ENCODE measurements at regions not wholly inside any gene's neighbourhood (a gene's known extent, or its start where the extent isn't known, plus 50 kb on each side); places are given as distances from the start of the nearest gene placed in this dataset.

- H3K4me2 ChIP-seq (ENCODE audit: low read length) = no peak overlapping the region
- no peaks in the 10 kb centered on the region for H3K9me3 ChIP-seq (ENCODE audit: low read length)
- no peak overlapping the region for H3K27ac ChIP-seq (ENCODE audit: low read depth, low read length, poor library complexity, severe bottlenecking)
- no peak overlapping the region for H2AFZ ChIP-seq (ENCODE audit: low read length)
- no peak overlapping the region for H3K4me3 ChIP-seq (ENCODE audit: low read depth, low read length, poor library complexity, severe bottlenecking)
- no peaks in the 10 kb centered on the region for H3K79me2 ChIP-seq (ENCODE audit: insufficient read depth, low read length)
- no peaks in the 10 kb centered on the region for H3K9me2 ChIP-seq (ENCODE audit: low read depth, low read length)
- H4K20me1 ChIP-seq (ENCODE audit: insufficient read depth, low read length) = no peaks in the 10 kb centered on the region
- no peaks in the 10 kb centered on the region for H3F3A ChIP-seq (ENCODE audit: insufficient read depth, low read length)
- H3K9ac ChIP-seq (ENCODE audit: low read length) = no peak overlapping the region
- H3K4me1 ChIP-seq (ENCODE audit: insufficient read depth, low read length, severe bottlenecking) = no peaks in the 10 kb centered on the region
- TF ChIP-seq CTCF (IDR thresholded peaks at IDR 0.05; ENCODE audit: low read length) (no peak), EZH2 (IDR thresholded peaks at IDR 0.05; ENCODE audit: borderline replicate concordance, low read length) (no peak)
- no peaks in the 10 kb centered on the region for H3K27me3 ChIP-seq (ENCODE audit: insufficient read depth, low read length)
- no peaks in the 10 kb centered on the region for H3K36me3 ChIP-seq (ENCODE audit: insufficient read depth, low read length)
Measured at GRCh38 chr4:32140636-32141035, 1420.5 kb downstream of the PCDH7 start.

- Histone ChIP-seq H2AFZ (ENCODE audit: low read length) (no peak overlapping the region), H3K27ac (ENCODE audit: low read depth, low read length, poor library complexity, severe bottlenecking) (no peak overlapping the region), H3K9ac (ENCODE audit: low read length) (no peak overlapping the region), H3K4me2 (ENCODE audit: low read length) (no peak overlapping the region), H3K27me3 (ENCODE audit: insufficient read depth, low read length) (no peaks in the 10 kb centered on the region), H3K9me3 (ENCODE audit: low read length) (no peaks in the 10 kb centered on the region), H3K9me2 (ENCODE audit: low read depth, low read length) (no peaks in the 10 kb centered on the region), H3K4me3 (ENCODE audit: low read depth, low read length, poor library complexity, severe bottlenecking) (no peak overlapping the region), H3F3A (ENCODE audit: insufficient read depth, low read length) (no peaks in the 10 kb centered on the region), H3K4me1 (ENCODE audit: insufficient read depth, low read length, severe bottlenecking) (peaks cover under 1% of the 10 kb centered on the region), H3K79me2 (ENCODE audit: insufficient read depth, low read length) (no peaks in the 10 kb centered on the region), H3K36me3 (ENCODE audit: insufficient read depth, low read length) (no peaks in the 10 kb centered on the region), H4K20me1 (ENCODE audit: insufficient read depth, low read length) (no peaks in the 10 kb centered on the region)
- TF ChIP-seq CTCF (IDR thresholded peaks at IDR 0.05; ENCODE audit: low read length) = no peak
- no peak for TF ChIP-seq EZH2 (IDR thresholded peaks at IDR 0.05; ENCODE audit: borderline replicate concordance, low read length)
Measured at GRCh38 chr4:32142075-32142474, 1421.9 kb downstream of the PCDH7 start.

- H4K20me1 ChIP-seq (ENCODE audit: insufficient read depth, low read length) = no peaks in the 10 kb centered on the region
- no peak overlapping the region for H3K9ac ChIP-seq (ENCODE audit: low read length)
- no peaks in the 10 kb centered on the region for H3K36me3 ChIP-seq (ENCODE audit: insufficient read depth, low read length)
- no peak overlapping the region for H3K4me2 ChIP-seq (ENCODE audit: low read length)
- no peak for TF ChIP-seq EZH2 (IDR thresholded peaks at IDR 0.05; ENCODE audit: borderline replicate concordance, low read length)
- no peak for TF ChIP-seq CTCF (IDR thresholded peaks at IDR 0.05; ENCODE audit: low read length)
- H3K4me1 ChIP-seq (ENCODE audit: insufficient read depth, low read length, severe bottlenecking) = peaks cover 15% of the 10 kb centered on the region
- H3F3A ChIP-seq (ENCODE audit: insufficient read depth, low read length) = no peaks in the 10 kb centered on the region
- no peaks in the 10 kb centered on the region for H3K9me2 ChIP-seq (ENCODE audit: low read depth, low read length)
- H3K4me3 ChIP-seq (ENCODE audit: low read depth, low read length, poor library complexity, severe bottlenecking) = no peak overlapping the region
- no peaks in the 10 kb centered on the region for H3K27me3 ChIP-seq (ENCODE audit: insufficient read depth, low read length)
- H3K9me3 ChIP-seq (ENCODE audit: low read length) = no peaks in the 10 kb centered on the region
- no peak overlapping the region for H2AFZ ChIP-seq (ENCODE audit: low read length)
- H3K79me2 ChIP-seq (ENCODE audit: insufficient read depth, low read length) = no peaks in the 10 kb centered on the region
- no peak overlapping the region for H3K27ac ChIP-seq (ENCODE audit: low read depth, low read length, poor library complexity, severe bottlenecking)
Measured at GRCh38 chr4:32145987-32146386, 1425.8 kb downstream of the PCDH7 start.

Data from OCI-LY1 (cell line).